ENCODE measurements at regions not wholly inside any gene's neighbourhood (a gene's known extent, or its start where the extent isn't known, plus 50 kb on each side); places are given as distances from the start of the nearest gene placed in this dataset.

DNA sequence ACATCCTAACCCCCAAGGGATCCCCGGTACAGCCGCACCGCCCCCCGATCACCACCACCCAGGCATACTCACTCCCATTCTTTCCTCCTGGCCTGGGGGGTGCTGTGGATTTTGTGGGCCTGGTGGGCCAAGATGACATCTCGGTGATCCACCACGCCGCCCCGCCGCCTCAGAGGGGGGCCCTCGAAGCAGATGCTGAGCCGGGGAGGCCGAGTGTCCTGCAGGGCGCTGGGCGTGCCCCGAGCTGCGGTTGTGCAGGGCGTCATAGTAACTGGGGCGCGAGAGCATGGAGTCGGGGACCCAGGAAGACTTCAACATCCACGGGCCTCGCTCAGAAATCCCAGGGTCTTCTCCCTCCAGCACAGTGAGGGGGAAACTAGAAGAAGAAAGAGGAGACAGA, 93.4 kb upstream of the CACNA1A start:
- Histone ChIP-seq H3K27me3 (no peaks in the 10 kb centered on the region), H3K4me3 (no peak overlapping the region), H3K27ac (no peak overlapping the region), H3K4me1 (no peaks in the 10 kb centered on the region), H3K9me3 (no peaks in the 10 kb centered on the region), H3K36me3 (no peaks in the 10 kb centered on the region)
- DNase-seq (ENCODE audit: extremely low spot score in 2 of 2): no peak
- no peak for TF ChIP-seq POLR2A (IDR thresholded peaks at IDR 0.05)
- TF ChIP-seq, protein P1, sequence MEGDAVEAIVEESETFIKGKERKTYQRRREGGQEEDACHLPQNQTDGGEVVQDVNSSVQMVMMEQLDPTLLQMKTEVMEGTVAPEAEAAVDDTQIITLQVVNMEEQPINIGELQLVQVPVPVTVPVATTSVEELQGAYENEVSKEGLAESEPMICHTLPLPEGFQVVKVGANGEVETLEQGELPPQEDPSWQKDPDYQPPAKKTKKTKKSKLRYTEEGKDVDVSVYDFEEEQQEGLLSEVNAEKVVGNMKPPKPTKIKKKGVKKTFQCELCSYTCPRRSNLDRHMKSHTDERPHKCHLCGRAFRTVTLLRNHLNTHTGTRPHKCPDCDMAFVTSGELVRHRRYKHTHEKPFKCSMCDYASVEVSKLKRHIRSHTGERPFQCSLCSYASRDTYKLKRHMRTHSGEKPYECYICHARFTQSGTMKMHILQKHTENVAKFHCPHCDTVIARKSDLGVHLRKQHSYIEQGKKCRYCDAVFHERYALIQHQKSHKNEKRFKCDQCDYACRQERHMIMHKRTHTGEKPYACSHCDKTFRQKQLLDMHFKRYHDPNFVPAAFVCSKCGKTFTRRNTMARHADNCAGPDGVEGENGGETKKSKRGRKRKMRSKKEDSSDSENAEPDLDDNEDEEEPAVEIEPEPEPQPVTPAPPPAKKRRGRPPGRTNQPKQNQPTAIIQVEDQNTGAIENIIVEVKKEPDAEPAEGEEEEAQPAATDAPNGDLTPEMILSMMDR (IDR thresholded peaks at IDR 0.05): no peak
- intact Hi-C loops (cut with DNase I): loop anchor here (10.0 kb wide), 2 partner anchors 115 to 275 kb away; partner anchors contain the start of gene NANOS3

DNA sequence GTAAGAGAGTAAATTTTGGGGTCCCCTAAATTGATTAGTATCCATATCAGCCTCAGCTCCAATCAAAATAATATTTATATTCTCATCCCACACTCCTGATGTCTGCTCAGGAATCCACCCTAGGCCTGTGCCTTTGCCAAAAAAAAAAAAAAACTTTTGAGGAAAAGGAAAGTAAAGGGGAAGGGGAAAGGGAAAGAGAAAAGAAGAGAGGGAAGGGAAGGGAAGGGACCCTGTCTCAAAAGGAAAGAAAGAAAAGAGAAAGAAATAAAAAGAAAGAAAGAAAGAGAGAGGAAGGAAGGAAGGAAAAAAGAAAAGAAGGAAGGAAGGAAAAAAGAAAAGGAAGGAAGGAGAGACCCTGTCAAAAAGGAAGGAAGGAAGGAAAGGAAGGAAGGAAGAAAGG, 91.8 kb upstream of the CACNA1A start:
- no peaks in the 10 kb centered on the region for H3K27me3 ChIP-seq
- H3K4me1 ChIP-seq: no peaks in the 10 kb centered on the region
- H3K36me3 ChIP-seq: no peaks in the 10 kb centered on the region
- no peak for TF ChIP-seq POLR2A (IDR thresholded peaks at IDR 0.05)
- TF ChIP-seq, protein P1 (IDR thresholded peaks at IDR 0.05): no peak
- no peak for TF ChIP-seq POLR2AphosphoS5 (IDR thresholded peaks at IDR 0.05; ENCODE audit: insufficient read depth in 1 of 2, low read depth in 1 of 2)
- DNase-seq (ENCODE audit: extremely low spot score in 2 of 2): no peak
- H3K9me3 ChIP-seq: no peaks in the 10 kb centered on the region
- no peak overlapping the region for H3K27ac ChIP-seq
- intact Hi-C loops (cut with DNase I): loop anchor here (10.0 kb wide), 2 partner anchors 117 to 277 kb away; partner anchors contain the start of gene NANOS3
- no peak overlapping the region for H3K4me3 ChIP-seq

DNA sequence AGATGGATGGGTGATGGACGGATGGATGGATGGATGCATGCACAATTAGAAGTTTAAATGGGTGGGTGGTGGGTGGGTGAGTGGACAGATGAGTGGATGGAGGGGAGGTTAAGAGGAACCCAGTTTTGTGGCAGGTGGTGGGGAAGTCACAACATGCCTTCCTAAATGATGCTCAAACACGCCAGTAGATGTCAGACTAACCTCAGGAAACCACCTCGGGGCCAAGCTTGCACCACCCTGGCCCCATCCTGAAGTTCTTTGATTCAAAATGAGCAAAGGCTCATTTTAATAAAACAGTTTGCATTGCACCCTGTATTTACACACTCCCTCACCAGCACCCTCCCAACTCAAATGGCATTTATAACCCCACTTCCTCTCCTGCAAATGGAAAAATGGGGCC, 91.4 kb upstream of the CACNA1A start:
- no peak for TF ChIP-seq POLR2A (IDR thresholded peaks at IDR 0.05)
- TF ChIP-seq, protein P1 (IDR thresholded peaks at IDR 0.05): peak in 2 of 3 experiments; percentile 42 to 65
- H3K27ac ChIP-seq: no peak overlapping the region
- intact Hi-C loops (cut with DNase I): loop anchor here (10.0 kb wide), 2 partner anchors 117 to 277 kb away; partner anchors contain the start of gene NANOS3
- no peaks in the 10 kb centered on the region for H3K9me3 ChIP-seq
- DNase-seq (ENCODE audit: extremely low spot score in 2 of 2): no peak
- no peaks in the 10 kb centered on the region for H3K27me3 ChIP-seq
- H3K36me3 ChIP-seq: no peaks in the 10 kb centered on the region
- no peak overlapping the region for H3K4me3 ChIP-seq
- no peaks in the 10 kb centered on the region for H3K4me1 ChIP-seq

GRCh38 chr19:13588957-13589833, 82.9 kb upstream of the CACNA1A start:
- H3K4me3 ChIP-seq: no peak overlapping the region
- intact Hi-C loops (cut with DNase I): no loop called here
- no peaks in the 10 kb centered on the region for H3K4me1 ChIP-seq
- no peaks in the 10 kb centered on the region for H3K27me3 ChIP-seq
- no peaks in the 10 kb centered on the region for H3K9me3 ChIP-seq
- H3K27ac ChIP-seq: no peak overlapping the region
- H3K36me3 ChIP-seq: no peaks in the 10 kb centered on the region
- DNase-seq (ENCODE audit: extremely low spot score in 2 of 2): no peak
- TF ChIP-seq, protein P1 (IDR thresholded peaks at IDR 0.05): peak; percentile 70 to 91 (median 87)
- TF ChIP-seq POLR2AphosphoS5 (IDR thresholded peaks at IDR 0.05; ENCODE audit: insufficient read depth in 1 of 2, low read depth in 1 of 2): no peak

- DNase-seq (ENCODE audit: extremely low spot score in 2 of 2): no peak
- H3K27ac ChIP-seq: no peak overlapping the region
- no peaks in the 10 kb centered on the region for H3K27me3 ChIP-seq
- H3K4me3 ChIP-seq: no peak overlapping the region
- intact Hi-C loops (cut with DNase I): no loop called here
- H3K9me3 ChIP-seq: no peaks in the 10 kb centered on the region
- TF ChIP-seq POLR2A (IDR thresholded peaks at IDR 0.05) (no peak), POLR2AphosphoS5 (IDR thresholded peaks at IDR 0.05; ENCODE audit: insufficient read depth in 1 of 2, low read depth in 1 of 2) (no peak)
- H3K36me3 ChIP-seq: no peaks in the 10 kb centered on the region
- no peaks in the 10 kb centered on the region for H3K4me1 ChIP-seq
These were observed 79.2 kb upstream of the CACNA1A start for GRCh38 chr19:13585512-13585911.
